8988T (cell line): ENCODE measurements at regions not wholly inside any gene's neighbourhood (a gene's known extent, or its start where the extent isn't known, plus 50 kb on each side); places are given as distances from the start of the nearest gene placed in this dataset.
"Not testable (repeated sequence)": the region's sequence is repeated elsewhere in the genome, so short reads cannot be mapped to it uniquely, and the experiment has no call there.

Experiments
- DNase-seq: peaks from one replicate; pipeline ENCODE4 v3.0.0; 2011

- DNase-seq, result no peak
Measured at GRCh38 chr13:80022146-80022545, 318.8 kb downstream of the SPRY2 start.

- DNase-seq, result no peak
Measured at GRCh38 chr13:80012251-80012650, 328.7 kb downstream of the SPRY2 start.

- DNase-seq, result no peak
Measured at GRCh38 chr13:80011448-80012212, 329.3 kb downstream of the SPRY2 start.

DNA sequence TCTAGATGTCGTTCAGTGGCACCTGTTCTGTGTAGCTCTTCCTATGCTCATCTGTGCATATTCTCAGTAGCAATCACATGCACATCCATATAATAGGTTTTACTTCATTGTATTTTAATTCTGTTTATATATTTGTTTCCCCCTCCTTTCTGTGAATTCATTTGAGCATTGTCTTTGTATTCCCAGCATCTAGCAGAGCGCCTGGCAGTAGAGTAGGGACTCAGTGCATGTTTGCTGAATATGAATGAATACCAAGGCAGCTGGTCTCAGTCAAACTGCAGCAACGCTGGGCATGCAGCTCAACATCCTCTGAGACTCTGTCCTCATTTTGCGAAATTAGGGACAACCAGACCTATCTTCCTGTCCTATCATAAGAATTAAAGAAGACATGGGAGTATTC, 330.1 kb downstream of the SPRY2 start:
- DNase-seq, result no peak

- DNase-seq, result no peak
Measured at GRCh38 chr13:80010286-80010831, 330.6 kb downstream of the SPRY2 start.

GRCh38 chr13:80009760-80010159, 331.2 kb downstream of the SPRY2 start:
- DNase-seq, result no peak

DNA sequence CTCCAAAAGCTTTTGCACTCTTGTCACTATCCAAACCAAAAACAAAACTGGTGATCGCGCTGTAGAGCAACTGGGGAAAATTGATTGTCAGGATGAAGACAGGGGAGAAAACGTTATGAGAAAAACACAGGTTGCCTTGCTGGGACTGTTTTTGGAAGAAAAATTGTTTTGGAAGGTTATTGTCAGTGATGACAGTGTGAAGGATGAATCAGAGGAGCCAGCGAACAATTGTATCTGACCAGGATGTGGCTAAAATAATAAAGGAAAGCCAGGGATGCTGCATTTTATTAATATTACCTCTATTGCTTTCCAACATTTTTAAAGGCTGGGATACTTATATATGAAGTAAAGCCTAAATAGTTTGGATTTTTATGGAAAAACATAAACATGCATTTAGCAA, 334.0 kb downstream of the SPRY2 start:
- DNase-seq, result no peak

GRCh38 chr13:80001510-80001842, 339.4 kb downstream of the SPRY2 start:
- no peak for DNase-seq

DNA sequence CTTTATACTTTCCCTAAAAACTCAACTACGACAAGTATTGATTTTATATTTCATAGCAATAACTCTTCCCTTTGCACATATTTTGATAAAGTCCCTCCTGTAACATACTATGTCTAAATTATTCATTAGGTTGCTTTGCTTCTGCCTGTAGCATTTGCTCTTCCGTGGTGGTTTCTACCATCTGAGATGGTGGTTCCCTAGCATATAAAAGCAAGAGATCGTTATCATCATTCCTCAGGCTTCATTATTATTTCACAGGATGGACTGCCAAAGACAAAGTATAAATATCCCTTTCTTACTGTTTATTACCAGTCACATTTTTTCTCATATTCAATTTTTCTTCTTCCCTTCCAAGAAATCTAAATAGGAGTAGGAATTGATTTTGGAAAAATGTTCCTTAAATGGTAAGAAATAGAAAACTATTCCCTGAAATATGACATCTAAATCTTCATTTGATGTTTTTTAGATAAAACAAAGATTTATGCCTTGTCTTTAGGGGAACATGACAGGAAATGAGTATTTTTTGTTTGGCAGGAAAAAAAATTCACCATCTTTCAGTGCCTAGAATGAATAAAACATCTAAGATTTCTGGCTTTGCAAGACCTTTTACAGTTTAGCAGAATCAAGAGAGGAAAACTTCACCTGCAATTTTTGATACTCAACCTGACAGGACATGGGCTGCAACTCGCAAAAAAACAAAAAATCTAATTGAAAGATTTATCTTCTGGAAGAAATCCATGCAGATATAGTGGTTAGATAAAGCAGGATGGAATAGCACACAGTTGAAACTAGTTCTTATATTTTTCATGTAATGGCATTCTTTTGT, 340.0 kb downstream of the SPRY2 start:
- DNase-seq, result no peak

GRCh38 chr13:79999601-80000000, 341.3 kb downstream of the SPRY2 start:
- DNase-seq, result no peak

- no peak for DNase-seq
Measured at GRCh38 chr13:79998381-79998880, 342.5 kb downstream of the SPRY2 start.

GRCh38 chr13:79997244-79997643, 343.7 kb downstream of the SPRY2 start:
- DNase-seq, result no peak

- DNase-seq, result no peak
Measured at GRCh38 chr13:79995334-79995733, 345.6 kb downstream of the SPRY2 start.

DNA sequence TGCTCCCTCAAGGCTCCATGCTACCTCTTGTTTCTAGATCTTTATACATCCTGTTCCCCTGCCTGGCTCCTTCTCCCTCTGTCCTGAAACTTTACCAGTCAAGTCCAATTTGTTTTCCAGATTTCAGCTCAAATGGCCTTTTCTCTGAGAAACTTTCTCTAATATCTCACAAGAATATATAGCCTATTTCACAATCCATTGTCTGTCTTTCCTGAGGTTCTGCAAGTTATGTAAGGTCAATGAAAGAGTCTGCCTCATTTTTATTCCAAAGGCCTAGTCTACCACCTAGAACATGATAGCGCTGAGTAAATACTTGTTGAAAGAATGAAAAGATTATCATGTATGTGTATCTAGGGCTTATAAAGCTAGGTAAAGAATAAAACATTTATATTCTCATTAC, 348.8 kb downstream of the SPRY2 start:
- no peak for DNase-seq

DNA sequence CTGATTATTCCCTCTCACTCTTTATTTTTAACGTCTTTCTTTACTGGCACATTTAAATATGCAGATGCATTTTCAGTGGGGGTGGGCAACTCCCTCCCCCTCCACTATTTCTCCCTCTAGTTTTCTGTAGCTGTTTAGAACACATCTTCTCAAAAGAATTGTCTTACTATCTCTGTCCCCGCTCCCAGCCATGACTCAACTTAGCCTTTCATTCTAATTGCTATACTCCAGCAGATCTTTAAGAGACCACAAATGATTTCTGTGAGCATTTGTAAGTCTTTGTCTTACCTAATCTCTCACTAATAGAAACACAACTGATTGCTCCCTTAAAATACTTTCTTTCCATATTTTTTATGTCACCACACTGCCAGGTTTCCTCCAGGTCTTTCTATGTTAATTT, 350.9 kb downstream of the SPRY2 start:
- DNase-seq, result no peak

- no peak for DNase-seq
Measured at GRCh38 chr13:79989217-79989661, 351.7 kb downstream of the SPRY2 start.

DNA sequence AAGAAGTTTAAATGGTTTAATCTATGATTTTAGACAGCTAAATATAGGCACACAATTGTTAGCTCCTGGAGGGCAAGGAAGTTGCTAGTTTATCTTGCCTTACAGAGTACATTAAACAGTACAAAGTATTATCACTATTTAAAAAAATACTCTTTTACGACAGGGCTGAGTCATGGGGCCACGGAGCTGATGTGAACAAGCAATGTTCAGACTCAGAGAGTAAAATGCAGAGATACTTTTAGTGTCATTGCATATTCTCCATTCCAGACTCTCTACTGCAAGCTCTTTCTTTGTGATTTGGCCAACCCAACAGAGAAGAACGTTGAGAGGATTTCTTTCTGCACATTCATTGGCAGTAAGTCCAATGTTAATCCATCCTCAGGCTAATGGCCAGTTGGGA, 352.4 kb downstream of the SPRY2 start:
- DNase-seq, result no peak

- DNase-seq, result no peak
Measured at GRCh38 chr13:79987761-79988160, 353.2 kb downstream of the SPRY2 start.

- DNase-seq, result no peak
Measured at GRCh38 chr13:79987323-79987722, 353.6 kb downstream of the SPRY2 start.

DNA sequence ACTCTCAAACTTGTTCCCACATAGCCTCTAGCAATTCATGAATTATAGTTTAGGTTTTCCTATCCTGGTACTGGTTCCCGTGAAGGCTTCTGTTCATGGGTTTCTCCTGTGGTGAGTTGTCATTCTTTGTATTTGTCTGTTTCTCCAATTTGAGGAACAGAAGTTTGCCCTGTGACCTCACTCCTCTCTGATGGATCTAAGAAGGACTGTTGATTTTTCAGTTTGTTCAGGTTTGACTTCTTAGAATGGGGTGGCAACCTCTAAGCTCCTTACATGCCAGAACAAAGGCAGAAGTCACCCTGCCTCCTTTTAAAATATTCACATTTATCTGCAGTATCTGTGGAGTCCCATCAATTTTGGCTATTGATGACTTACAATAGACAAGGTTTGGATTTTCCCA, 354.0 kb downstream of the SPRY2 start:
- no peak for DNase-seq

DNA sequence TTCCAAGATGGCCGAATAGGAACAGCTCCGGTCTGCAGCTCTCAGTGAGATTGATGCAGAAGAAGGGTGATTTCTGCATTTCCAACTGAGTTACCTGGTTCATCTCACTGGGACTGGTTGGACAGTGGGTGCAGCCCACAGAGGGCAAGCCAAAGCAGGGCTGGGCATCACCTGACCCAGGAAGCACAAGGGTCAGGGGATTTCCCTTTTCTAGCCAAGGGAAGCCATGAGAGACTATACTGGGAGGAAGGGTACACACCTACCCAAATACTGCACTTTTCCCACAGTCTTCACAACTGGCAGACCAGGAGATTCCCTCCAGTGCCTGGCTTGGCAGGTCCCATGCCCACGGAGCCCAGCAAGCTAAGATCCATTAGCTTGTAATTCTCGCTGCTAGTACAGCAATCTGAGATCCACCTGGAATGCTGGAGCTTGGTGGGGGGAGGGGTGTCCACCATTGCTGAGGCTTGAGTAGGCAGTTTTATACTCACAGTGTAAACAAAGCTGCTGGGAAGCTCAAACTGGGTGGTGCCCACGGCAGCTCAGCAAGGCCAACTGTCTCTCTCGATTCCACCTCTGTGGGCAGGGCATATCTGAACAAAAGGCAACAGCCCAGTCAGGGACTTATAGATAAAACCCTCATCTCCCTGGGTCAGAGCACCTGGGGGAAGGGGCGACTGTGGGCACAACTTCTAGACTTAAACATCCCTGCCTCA, 365.8 kb downstream of the SPRY2 start:
- not testable (repeated sequence) for DNase-seq

DNA sequence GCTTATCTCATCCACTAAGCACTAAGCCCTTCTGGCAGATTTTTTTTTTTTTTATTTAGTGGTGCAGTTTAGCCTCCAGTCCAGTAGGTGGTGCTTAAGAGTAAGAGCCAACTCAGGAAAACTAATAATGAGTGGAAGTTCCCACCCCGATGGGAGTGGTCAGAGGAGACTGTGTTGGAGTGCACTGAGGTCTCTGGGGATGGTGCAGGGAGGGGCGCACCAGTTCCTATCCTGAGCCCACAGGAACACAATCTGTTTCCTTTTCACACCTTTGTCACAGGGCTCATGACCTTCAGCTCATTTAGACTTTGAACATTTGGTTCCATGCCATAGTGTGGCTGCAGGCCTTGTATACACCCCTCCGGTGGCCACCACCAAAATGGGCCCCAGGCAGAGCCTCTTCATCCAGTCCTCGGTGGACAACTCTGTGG, 367.4 kb downstream of the SPRY2 start:
- no peak for DNase-seq

DNA sequence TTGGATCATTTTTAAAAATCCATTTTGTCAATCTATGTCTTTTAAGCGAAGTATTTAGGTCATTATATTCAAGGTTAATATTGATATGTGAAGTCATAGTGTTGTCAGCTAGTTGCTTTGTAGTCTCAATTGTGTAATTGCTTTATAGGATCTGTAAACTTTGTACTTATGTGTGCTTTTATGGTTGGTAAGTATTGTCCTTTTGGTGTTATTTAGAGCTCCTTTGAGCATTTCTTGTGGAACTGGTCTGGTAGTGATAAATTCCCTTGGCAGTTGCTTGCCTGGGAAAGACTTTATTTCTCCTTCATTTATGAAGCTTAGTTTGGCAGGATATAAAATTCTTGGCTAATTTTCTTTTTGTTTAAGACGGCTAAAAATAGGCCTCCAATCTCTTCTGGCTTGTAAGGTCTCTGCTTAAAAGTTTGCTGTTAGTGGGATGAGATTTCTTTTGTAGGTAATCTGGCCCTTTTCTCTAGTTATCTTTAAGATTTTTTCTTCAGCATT, 368.8 kb downstream of the SPRY2 start:
- no peak for DNase-seq
